Omental fat pad (tissue), 3 donors: ENCODE measurements at regions not wholly inside any gene's neighbourhood (a gene's known extent, or its start where the extent isn't known, plus 50 kb on each side); places are given as distances from the start of the nearest gene placed in this dataset.
"Not testable (repeated sequence)": the region's sequence is repeated elsewhere in the genome, so short reads cannot be mapped to it uniquely, and the experiment has no call there.

Source experiments
- ATAC-seq: fragments of 150-250 bp; one replicate; pipeline ENCODE4 v1.9.1; 2016; ENCODE audit warnings: mild to moderate bottlenecking, moderate library complexity; ENCODE audit not compliant: low FRiP score
- DNase-seq: peaks from one replicate; pipeline ENCODE4 v3.0.0-alpha.2; 2019; ENCODE audit warnings: low spot score
- TF ChIP-seq, protein P1 (sequence below), 3 donors: fragments of 450-650 bp; IDR thresholded peaks; one replicate each; pipeline ENCODE4 v1.5.1; 2016 to 2017; ENCODE audit warnings: antibody characterized with exemption in 3 of 3, mild to moderate bottlenecking in 3 of 3, moderate library complexity in 2 of 3

DNA sequence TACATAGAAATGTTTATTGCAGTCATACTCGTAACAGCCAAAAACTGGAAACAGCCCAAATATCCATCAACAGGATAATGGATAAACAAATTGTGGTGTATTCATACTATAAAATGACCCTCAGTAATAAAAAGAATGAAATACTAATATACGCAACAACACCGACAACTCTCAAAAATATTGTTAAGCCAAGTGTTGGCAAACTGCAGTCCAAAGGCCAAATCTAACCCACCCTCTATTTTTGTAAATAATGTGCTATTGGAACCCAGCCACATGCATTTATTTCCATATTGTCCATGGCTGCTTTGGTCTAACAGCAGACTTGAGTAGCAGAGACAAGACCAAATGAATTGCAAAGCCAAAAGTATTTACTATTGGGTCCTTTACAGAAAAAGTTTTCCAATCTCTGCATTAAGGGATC lies 151.0 kb downstream of the MREG start:
- TF ChIP-seq, protein P1, sequence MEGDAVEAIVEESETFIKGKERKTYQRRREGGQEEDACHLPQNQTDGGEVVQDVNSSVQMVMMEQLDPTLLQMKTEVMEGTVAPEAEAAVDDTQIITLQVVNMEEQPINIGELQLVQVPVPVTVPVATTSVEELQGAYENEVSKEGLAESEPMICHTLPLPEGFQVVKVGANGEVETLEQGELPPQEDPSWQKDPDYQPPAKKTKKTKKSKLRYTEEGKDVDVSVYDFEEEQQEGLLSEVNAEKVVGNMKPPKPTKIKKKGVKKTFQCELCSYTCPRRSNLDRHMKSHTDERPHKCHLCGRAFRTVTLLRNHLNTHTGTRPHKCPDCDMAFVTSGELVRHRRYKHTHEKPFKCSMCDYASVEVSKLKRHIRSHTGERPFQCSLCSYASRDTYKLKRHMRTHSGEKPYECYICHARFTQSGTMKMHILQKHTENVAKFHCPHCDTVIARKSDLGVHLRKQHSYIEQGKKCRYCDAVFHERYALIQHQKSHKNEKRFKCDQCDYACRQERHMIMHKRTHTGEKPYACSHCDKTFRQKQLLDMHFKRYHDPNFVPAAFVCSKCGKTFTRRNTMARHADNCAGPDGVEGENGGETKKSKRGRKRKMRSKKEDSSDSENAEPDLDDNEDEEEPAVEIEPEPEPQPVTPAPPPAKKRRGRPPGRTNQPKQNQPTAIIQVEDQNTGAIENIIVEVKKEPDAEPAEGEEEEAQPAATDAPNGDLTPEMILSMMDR (IDR thresholded peaks at IDR 0.05): no peak
- ATAC-seq (no peak), DNase-seq (no peak)

DNA sequence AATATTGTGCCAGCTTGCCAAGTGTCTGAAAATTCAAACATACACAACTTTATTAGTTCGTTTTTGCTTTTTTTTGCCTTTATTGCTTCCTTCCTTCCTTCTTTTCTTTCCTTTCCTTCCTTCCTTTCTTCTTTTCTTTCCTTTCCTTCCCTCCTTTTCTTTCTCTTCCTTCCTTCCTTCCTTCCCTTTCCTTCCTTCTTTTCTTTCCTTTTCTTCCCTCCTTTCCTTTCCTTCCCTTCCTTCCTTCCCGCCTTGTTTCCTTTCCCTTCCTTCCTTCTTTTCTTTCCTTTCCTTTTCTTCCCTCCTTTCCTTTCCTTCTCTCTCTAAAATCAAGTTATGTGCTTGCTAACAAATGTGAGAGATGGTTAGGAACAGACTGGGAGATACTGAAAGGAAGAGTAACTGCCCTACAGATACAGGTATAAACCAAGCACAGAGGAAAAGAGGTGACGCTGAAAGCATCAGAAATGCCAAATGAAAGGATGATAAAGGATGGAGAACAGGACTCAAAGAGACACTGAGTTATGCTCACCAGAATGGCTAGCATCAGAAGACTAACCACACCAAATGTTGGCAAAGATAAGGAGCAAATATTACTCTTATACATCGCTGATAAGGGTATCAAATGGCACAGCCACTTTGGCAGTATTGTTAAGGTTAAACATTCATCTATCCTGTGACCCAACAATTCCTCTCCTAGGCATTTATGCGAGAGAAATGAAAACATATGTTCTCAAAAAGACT lies 151.6 kb downstream of the MREG start:
- ATAC-seq: no peak
- no peak for DNase-seq
- TF ChIP-seq, protein P1 (IDR thresholded peaks at IDR 0.05): no peak

DNA sequence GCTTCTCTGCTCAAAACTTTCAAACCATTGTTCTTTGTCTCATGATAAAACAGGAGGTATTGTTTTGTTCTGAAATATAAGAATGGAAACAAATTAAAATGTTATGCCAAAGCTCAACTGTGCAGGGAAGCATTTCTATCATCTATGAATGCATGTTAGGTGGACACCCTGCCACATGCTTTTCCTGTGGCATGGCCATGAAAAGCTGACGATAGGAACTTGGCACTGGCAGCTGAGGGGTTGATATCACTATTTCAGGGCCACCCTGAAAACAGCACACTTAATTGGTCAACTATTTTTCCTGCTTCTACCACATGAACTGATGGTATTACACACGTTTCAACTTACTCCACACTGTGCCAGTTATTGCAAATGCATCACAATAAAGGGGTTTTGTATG lies 157.3 kb downstream of the MREG start:
- TF ChIP-seq, protein P1 (IDR thresholded peaks at IDR 0.05): no peak
- no peak for DNase-seq
- ATAC-seq: no peak

GRCh38 chr2:215855308-215855707 lies 158.0 kb downstream of the MREG start:
- DNase-seq, ATAC-seq: not testable (repeated sequence)

DNA sequence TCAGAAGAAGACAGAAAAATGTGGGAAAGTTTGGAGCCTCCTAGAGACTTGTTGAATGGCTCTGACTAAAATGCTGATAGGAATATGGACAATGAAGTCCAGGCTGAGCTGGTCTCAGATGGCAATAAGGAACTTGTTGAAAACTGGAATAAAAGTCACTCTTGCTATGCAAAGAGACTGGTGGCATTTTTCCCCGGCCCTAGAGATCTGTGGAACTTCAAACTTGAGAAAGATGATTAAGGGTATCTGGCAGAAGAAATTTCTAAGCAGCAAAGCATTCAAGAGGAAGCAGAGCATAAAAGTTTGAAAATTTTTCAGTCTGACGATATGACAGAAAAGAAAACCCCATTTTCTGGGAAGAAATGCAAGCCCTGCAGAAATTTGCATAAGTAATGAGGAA lies 159.3 kb downstream of the MREG start:
- ATAC-seq: no peak
- TF ChIP-seq, protein P1 (IDR thresholded peaks at IDR 0.05): no peak

DNA sequence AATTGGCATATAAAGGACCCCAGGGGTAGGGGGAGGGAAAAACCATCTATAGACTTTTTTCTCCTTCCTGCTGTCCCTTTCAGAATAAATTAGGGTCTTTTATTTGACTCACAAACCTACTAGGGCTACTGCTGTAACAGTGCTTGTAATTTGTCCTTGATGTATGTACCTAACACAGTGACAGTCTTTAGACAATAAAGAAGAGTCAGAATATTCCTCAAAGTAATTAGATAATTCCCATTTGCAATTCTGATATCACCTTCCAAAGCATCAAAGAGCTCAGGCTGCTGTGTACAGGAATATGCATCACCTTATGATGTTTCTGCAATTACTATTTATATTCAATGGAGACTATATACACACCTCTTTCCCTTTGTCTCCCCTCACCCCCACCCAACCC lies 161.7 kb downstream of the MREG start:
- DNase-seq (no peak), ATAC-seq (no peak)
- TF ChIP-seq, protein P1 (IDR thresholded peaks at IDR 0.05): no peak

More for the DNA sequence above, 159.3 kb downstream of the MREG start:
- DNase-seq: no peak

- no peak for ATAC-seq
Observed at GRCh38 chr2:215851082-215851481, 162.3 kb downstream of the MREG start.

More at GRCh38 chr2:215851082-215851481, 162.3 kb downstream of the MREG start:
- TF ChIP-seq, protein P1 (IDR thresholded peaks at IDR 0.05): no peak
- no peak for DNase-seq
